Activated T-helper 1 cell treated with anti-CD3 and anti-CD28 coated beads, Interleukin-12 subunit alpha, Interleukin-12 subunit beta, Interleukin-2, Interleukin-4 antibody, amounts not matched to agents 30 ng/mL and 10 ng/mL and 1 ng/mL, durations not matched to agents 14 hours and 24 hours and 36 hours (primary cell): ENCODE measurements at regions not wholly inside any gene's neighbourhood (a gene's known extent, or its start where the extent isn't known, plus 50 kb on each side); places are given as distances from the start of the nearest gene placed in this dataset.

Experiments
- DNase-seq: peaks from one replicate; pipeline ENCODE4 v3.0.0; 2021; ENCODE audit warnings: low spot score
- H3K27ac Mint-ChIP-seq: one replicate; pipeline ENCODE4 v1.8.0; 2021; ENCODE audit warnings: mild to moderate bottlenecking, mixed read lengths
- H3K27me3 Mint-ChIP-seq: one replicate; pipeline ENCODE4 v1.8.0; 2022; ENCODE audit warnings: mild to moderate bottlenecking, moderate library complexity, mixed read lengths; ENCODE audit not compliant: insufficient read depth
- H3K36me3 Mint-ChIP-seq: one replicate; pipeline ENCODE4 v1.8.0; 2021; ENCODE audit warnings: low read depth, mixed read lengths
- H3K4me1 Mint-ChIP-seq: one replicate; pipeline ENCODE4 v1.8.0; 2021; ENCODE audit warnings: low read depth, mixed read lengths
- H3K4me3 Mint-ChIP-seq: one replicate; pipeline ENCODE4 v1.8.0; 2021; ENCODE audit warnings: mild to moderate bottlenecking, moderate library complexity, mixed read lengths
- H3K9me3 Mint-ChIP-seq: one replicate; pipeline ENCODE4 v1.8.0; 2021; ENCODE audit warnings: mixed read lengths
- intact Hi-C: fragments of 100-400 bp; cut with micrococcal nuclease; formaldehyde crosslinking; loops from one replicate; pipeline ENCODE4 v1.15.1; 2024

DNA sequence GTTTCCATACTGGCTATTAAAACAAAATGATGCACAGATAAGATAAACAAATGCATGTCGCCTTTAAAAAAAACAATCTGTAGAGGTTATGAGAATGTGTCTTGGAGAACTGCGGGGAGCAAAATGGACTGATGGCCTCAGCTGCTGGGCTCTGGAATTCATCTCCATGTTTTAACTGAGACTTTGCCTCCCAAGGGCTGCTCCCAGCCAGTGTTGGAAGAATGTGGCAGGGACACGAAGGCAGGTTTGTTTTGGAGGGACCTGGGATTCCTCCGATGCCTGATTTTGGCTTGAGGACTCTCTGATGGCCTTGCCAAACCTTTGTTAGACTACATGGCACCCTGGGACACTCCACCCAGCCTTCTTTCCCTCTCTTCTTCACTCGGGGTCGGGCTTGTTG, 83.5 kb upstream of the AP1S2 start:
- Mint-ChIP-seq H3K4me3 (no peak overlapping the region), H3K4me1 (no peaks in the 10 kb centered on the region), H3K9me3 (no peaks in the 10 kb centered on the region), H3K27me3 (peaks cover 8% of the 10 kb centered on the region), H3K36me3 (no peaks in the 10 kb centered on the region), H3K27ac (no peak overlapping the region)
- no peak for DNase-seq
- intact Hi-C loops: no loop called here

DNA sequence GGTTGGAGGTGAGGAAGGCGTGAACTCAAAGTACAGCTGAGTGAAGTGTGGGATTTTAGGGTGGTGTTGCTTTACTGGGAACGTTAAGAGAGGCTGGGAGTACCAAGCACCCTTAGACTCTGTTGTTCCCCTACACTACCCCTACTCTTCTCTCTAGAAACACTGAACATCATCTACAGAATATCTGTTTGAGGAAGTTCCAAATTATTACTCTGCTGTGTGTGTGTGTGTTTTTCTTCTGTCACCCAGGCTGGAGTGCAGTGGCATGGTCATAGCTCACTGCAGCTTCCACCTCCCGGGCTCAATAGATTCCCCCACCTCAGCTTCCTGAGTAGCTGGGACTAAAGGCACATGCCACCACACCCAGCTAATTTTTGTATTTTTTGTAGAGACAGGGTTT, 76.7 kb upstream of the AP1S2 start:
- H3K4me1 Mint-ChIP-seq: no peaks in the 10 kb centered on the region
- H3K4me3 Mint-ChIP-seq: no peak overlapping the region
- no peaks in the 10 kb centered on the region for H3K36me3 Mint-ChIP-seq
- no peak overlapping the region for H3K27ac Mint-ChIP-seq
- DNase-seq: no peak
- H3K27me3 Mint-ChIP-seq: peaks cover 14% of the 10 kb centered on the region
- intact Hi-C loops: no loop called here
- H3K9me3 Mint-ChIP-seq: no peaks in the 10 kb centered on the region

DNA sequence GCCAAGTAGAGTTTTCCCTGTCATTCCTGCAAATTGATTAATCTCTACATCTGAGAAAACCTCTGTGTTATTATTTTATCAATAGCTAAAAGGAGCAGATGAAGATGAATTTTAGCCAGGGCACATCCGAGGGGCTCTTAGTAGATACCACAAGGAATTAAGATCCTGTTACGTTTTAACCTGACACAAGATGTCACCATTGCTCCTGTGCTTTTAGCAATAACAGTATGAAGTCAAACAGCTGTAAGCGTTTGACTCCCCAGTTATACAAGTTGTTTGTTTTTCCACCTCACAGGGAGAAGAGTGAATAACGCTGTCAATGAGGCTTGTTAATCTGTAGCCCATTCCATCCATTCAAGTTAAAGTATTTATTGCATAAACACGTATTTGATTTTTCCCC, 76.0 kb upstream of the AP1S2 start:
- Mint-ChIP-seq H3K36me3 (no peaks in the 10 kb centered on the region), H3K4me3 (no peak overlapping the region), H3K27ac (no peak overlapping the region), H3K27me3 (peaks cover 14% of the 10 kb centered on the region), H3K4me1 (no peaks in the 10 kb centered on the region), H3K9me3 (no peaks in the 10 kb centered on the region)
- intact Hi-C loops: no loop called here
- DNase-seq: no peak

DNA sequence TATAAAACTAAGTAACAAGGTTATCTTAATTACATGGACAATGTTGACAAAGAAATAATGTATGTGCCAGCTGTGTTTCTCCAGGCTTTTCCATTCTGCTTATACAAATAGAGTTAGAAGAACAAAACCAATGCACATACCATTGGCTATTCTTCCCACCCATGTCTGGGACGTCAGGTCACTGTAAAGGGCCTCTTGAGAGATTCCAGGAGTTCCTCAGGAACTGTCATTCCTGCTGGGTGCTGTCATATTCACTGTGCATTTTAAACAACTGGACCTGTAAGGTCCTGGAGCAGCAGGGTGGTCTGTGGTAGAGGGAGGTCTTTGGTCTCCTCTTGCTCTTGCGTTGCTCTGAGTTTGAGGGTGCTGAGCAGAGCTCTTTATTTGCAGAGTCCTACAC, 74.6 kb upstream of the AP1S2 start:
- Mint-ChIP-seq H3K4me1 (no peaks in the 10 kb centered on the region), H3K9me3 (no peaks in the 10 kb centered on the region), H3K4me3 (no peak overlapping the region), H3K36me3 (no peaks in the 10 kb centered on the region), H3K27ac (no peak overlapping the region), H3K27me3 (peaks cover 11% of the 10 kb centered on the region)
- DNase-seq: no peak
- intact Hi-C loops: no loop called here

DNA sequence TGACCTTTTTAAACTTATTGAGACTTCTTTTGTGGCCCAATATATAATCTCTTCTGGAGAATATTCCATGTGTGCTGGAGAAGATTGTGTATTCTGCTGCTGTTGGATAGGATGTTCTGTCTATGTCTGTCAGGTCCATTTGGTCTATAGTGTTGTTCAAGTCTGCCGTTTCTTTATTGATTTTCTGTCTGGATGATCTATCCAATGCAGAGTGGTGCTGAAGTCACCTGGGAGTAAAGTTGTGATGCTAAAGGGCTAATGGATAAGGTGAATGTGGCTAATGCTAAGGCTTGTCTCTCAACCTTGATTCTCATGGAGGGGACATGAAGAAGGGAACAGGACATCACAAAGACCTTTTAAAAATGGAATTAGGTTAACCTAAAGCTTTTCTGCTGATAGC, 72.0 kb upstream of the AP1S2 start:
- intact Hi-C loops: no loop called here
- peaks cover 4% of the 10 kb centered on the region for H3K27me3 Mint-ChIP-seq
- no peaks in the 10 kb centered on the region for H3K4me1 Mint-ChIP-seq
- H3K4me3 Mint-ChIP-seq: no peak overlapping the region
- DNase-seq: no peak
- H3K9me3 Mint-ChIP-seq: no peaks in the 10 kb centered on the region
- H3K36me3 Mint-ChIP-seq: no peaks in the 10 kb centered on the region
- no peak overlapping the region for H3K27ac Mint-ChIP-seq

DNA sequence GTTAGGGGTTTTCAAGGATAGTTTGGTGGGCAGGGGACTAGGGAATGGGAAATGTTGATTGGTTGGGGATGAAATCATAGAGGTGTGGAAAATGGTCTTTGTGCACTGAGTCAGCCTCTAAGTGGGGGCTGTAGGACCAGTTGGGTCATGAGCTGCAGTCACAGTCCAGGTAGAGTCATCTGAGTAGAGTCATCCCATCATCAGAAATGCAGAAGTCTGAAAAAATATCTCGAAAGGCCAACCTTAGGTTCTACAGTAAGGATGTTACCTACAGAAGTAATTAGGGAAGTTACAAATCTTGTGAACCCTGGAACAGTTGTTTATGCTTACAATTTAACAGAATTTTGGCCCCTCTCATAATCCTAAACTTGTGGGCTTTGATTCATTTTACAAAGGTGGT, 63.4 kb upstream of the AP1S2 start:
- no peak overlapping the region for H3K27ac Mint-ChIP-seq
- DNase-seq: no peak
- intact Hi-C loops: no loop called here
- peaks cover 7% of the 10 kb centered on the region for H3K27me3 Mint-ChIP-seq
- H3K9me3 Mint-ChIP-seq: no peaks in the 10 kb centered on the region
- H3K4me1 Mint-ChIP-seq: no peaks in the 10 kb centered on the region
- no peaks in the 10 kb centered on the region for H3K36me3 Mint-ChIP-seq
- H3K4me3 Mint-ChIP-seq: no peak overlapping the region

DNA sequence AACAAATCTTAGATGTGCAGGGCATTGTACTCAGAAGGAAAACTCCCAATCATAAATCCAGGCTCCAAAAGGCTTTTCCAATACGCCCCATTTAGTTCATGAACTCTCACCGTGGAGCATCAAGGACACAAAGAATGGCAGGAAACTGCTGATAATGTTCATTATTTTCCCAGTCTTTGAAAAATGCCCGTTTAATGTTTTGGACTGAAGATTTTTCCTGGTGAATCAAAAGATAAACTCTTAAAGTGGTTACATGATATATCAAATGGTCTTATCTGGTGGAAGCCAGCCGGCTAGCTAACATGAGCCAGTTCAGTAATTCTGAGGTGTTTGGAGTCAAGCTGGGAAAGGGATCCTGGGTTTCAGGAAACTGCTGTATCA, 62.1 kb upstream of the AP1S2 start:
- H3K27ac Mint-ChIP-seq: no peak overlapping the region
- H3K4me1 Mint-ChIP-seq: no peaks in the 10 kb centered on the region
- H3K27me3 Mint-ChIP-seq: peaks cover 9% of the 10 kb centered on the region
- H3K4me3 Mint-ChIP-seq: no peak overlapping the region
- intact Hi-C loops: no loop called here
- no peak for DNase-seq
- H3K9me3 Mint-ChIP-seq: no peaks in the 10 kb centered on the region
- H3K36me3 Mint-ChIP-seq: no peaks in the 10 kb centered on the region

DNA sequence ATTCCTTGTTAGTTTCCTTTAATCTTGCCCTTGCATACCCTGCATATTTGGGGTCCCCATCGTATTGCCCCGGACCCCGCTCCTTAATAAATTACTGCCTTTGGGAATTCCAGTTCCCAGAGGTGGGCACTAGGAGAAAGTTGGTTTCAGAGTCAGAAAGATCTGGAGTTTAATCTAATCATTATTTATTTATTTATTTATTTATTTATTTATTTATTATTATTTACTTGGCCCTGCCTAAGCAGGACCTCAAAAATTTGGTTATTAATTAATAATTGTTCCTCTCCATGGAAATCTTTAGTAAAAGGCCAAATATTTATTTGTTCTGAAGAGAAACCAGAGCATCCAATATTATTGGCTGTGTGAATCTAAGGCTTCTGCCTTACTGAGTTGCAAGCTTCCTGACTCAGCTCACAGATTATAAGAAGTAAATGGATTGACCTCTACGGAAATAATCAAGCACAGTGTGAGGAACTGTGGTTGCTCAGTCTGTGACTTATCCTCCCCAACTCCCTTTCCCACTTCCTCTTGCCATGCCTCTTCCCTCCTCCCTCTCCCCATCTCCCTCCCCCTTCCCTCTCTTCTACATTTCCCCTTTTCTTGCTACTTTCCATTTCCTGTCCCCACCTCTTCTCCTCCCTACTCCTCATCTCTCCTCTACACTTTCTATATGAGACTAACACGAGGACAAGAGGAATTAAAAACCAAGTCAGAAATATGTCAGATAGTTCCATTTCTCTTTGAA, 61.5 kb upstream of the AP1S2 start:
- H3K27ac Mint-ChIP-seq: no peak overlapping the region
- no peak overlapping the region for H3K4me3 Mint-ChIP-seq
- DNase-seq: no peak
- H3K27me3 Mint-ChIP-seq: peaks cover 9% of the 10 kb centered on the region
- intact Hi-C loops: no loop called here
- no peaks in the 10 kb centered on the region for H3K4me1 Mint-ChIP-seq
- no peaks in the 10 kb centered on the region for H3K9me3 Mint-ChIP-seq
- no peaks in the 10 kb centered on the region for H3K36me3 Mint-ChIP-seq

DNA sequence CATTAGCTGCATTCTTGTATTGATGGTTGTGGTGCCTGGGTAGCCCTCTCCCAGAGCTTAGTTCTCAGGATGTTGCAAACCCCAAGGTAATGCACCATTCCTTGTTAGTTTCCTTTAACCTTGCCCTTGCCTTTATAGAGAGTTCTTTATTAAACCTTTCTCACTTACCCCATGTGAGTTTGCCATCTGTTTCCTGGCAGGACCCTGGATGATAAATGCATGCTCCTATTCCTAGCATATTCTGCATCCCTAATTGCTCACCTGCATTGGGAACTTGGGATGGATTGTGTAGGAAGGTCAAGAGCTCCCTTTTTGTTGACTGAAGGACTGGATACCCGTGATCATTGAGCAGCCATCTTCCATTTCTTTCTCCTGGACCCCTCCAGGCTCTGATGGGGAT, 59.9 kb upstream of the AP1S2 start:
- no peaks in the 10 kb centered on the region for H3K9me3 Mint-ChIP-seq
- intact Hi-C loops: no loop called here
- no peaks in the 10 kb centered on the region for H3K4me1 Mint-ChIP-seq
- DNase-seq: no peak
- no peak overlapping the region for H3K27ac Mint-ChIP-seq
- H3K36me3 Mint-ChIP-seq: no peaks in the 10 kb centered on the region
- no peak overlapping the region for H3K4me3 Mint-ChIP-seq
- H3K27me3 Mint-ChIP-seq: peaks cover 9% of the 10 kb centered on the region

DNA sequence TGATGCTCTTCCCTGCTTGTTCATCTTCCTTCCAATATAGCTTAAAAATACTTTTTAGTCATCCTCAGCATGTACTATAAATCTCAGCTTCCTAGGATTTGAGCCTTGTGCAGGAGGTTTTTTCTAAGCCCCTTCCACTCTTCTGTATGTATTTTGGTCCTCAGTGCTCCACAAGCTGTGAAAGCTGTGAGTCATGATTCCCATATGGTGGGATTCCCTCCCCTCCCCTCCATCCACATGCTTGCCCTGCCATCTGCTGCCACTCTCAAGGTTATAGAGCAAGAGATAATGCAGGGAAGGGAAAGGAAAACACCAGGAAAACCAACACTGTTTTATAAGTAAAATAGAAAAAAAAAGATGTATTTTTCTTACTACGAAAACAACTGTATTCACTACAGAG, 58.5 kb upstream of the AP1S2 start:
- no peak for DNase-seq
- Mint-ChIP-seq H3K4me3 (no peak overlapping the region), H3K36me3 (no peaks in the 10 kb centered on the region), H3K9me3 (no peaks in the 10 kb centered on the region), H3K27ac (no peak overlapping the region), H3K4me1 (no peaks in the 10 kb centered on the region), H3K27me3 (peaks cover 9% of the 10 kb centered on the region)
- intact Hi-C loops: no loop called here

DNA sequence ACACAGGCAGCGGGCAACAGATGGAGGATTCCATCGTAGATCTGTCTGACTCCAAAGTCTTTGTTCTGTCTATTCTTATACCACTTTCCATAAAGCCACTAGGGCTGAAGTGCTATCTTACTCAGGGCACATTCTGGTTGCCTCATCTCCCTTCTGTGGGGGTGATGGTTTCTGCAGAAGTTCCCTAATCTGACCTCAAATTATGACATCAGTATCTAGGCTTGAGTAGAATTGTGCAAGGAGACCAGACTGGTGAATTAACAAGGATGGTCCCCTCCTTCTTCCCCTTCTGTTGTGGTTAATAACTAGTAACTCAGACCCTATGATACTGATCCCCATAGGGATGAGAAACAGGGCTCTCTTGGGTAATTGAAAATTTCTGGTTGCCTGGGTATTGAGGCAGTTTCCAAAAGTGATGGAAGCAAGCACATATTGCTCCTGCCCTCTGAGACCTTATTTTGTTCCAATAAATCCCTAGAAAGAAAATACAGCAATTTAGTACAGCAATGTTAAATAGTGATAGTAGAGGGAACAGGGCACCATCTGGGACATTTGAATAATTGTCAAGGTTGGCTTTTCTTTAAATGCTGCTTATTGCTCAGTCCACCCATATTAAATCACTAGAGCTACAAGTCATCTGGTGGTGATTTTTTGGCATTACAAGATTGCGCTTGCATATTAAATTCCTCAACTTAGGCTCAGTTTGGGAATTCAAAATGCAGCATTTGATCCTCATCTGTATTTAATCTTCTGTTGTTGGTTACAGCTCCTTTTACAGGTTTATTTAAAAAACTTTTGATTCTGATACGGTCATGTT, 57.3 kb upstream of the AP1S2 start:
- no peaks in the 10 kb centered on the region for H3K9me3 Mint-ChIP-seq
- H3K4me1 Mint-ChIP-seq: no peaks in the 10 kb centered on the region
- H3K4me3 Mint-ChIP-seq: no peak overlapping the region
- no peak overlapping the region for H3K27ac Mint-ChIP-seq
- H3K36me3 Mint-ChIP-seq: no peaks in the 10 kb centered on the region
- H3K27me3 Mint-ChIP-seq: peaks cover 4% of the 10 kb centered on the region
- intact Hi-C loops: no loop called here
- no peak for DNase-seq

DNA sequence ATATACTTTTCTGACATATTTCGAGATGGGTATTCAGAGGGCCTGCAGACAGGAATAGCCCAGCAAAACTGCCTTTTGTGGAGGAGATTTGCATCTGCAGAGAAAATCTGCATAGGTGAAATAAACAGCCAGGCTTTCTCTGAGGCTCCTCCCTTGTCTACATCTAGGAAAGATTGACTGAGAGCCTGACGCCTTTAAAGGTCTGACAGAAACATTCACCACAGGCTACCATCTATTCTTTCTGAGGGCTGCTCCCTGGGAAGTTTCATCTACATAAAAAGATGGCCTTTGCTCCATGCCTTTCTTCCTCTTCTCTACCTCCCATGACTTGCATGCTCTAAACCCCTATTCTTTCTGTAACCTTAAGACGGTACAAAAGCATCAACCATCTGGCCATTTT, 55.0 kb upstream of the AP1S2 start:
- Mint-ChIP-seq H3K4me1 (no peaks in the 10 kb centered on the region), H3K27ac (no peak overlapping the region), H3K27me3 (peaks cover 4% of the 10 kb centered on the region), H3K36me3 (no peaks in the 10 kb centered on the region), H3K4me3 (no peak overlapping the region), H3K9me3 (no peaks in the 10 kb centered on the region)
- DNase-seq: no peak
- intact Hi-C loops: no loop called here

DNA sequence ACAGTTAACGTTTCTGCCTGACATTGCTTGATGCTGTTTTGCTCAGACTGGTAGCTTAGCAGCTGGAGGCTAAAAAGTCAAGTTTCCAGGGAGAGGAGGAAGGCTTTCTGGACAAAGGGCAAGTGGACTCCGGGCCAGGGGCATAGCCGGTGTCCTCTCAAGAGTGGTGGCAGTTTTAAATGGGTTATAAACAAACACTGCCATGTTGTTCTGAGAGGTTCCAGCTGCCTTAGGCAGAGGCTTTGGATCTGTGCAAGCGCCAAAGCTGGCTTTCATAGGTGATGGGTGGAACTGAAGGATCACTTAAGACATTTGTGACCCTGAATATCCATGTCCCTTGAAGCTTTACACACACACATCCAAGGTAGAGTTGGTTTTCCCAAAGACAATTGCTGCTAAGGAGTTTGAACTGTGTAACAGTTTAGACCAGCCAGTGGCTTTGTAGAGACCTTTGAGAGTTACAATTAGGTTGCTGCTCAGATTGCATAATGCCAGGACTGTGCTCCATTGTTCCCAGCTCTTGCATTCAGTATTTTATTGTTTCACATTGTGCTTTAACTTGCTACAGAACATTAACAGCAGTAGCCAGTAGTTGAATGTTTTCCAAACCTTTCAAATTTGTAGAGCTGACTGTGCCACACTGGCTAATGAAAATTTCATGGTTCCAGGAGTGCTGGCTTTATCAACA, 54.1 kb upstream of the AP1S2 start:
- intact Hi-C loops: no loop called here
- Mint-ChIP-seq H3K9me3 (no peaks in the 10 kb centered on the region), H3K27ac (no peak overlapping the region), H3K36me3 (no peaks in the 10 kb centered on the region), H3K4me1 (no peaks in the 10 kb centered on the region), H3K27me3 (peaks cover 2% of the 10 kb centered on the region), H3K4me3 (no peak overlapping the region)
- DNase-seq: no peak
